Activated naive CD8-positive, alpha-beta T cell treated with anti-CD3 and anti-CD28 coated beads, Interleukin-2, amount 50 U/mL, for 24 hours (primary cell): ENCODE measurements at regions not wholly inside any gene's neighbourhood (a gene's known extent, or its start where the extent isn't known, plus 50 kb on each side); places are given as distances from the start of the nearest gene placed in this dataset.

Experiments used
- ATAC-seq: fragments of 150-1000 bp; cut with Tn5 transposase; one replicate; pipeline ENCODE4 v1.10.0; 2021
- DNase-seq: peaks from one replicate; pipeline ENCODE4 v3.0.0; 2021
- H3K27ac Mint-ChIP-seq: one replicate; pipeline ENCODE4 v1.8.0; 2021; ENCODE audit warnings: mild to moderate bottlenecking, mixed read lengths
- H3K27me3 Mint-ChIP-seq: one replicate; pipeline ENCODE4 v1.8.0; 2021; ENCODE audit warnings: mixed read lengths
- H3K36me3 Mint-ChIP-seq: one replicate; pipeline ENCODE4 v1.8.0; 2021; ENCODE audit warnings: low read depth, mixed read lengths
- H3K4me1 Mint-ChIP-seq: one replicate; pipeline ENCODE4 v1.8.0; 2021; ENCODE audit warnings: mixed read lengths
- H3K4me3 Mint-ChIP-seq: one replicate; pipeline ENCODE4 v1.8.0; 2021; ENCODE audit warnings: mild to moderate bottlenecking, moderate library complexity, mixed read lengths
- H3K9me3 Mint-ChIP-seq: one replicate; pipeline ENCODE4 v1.8.0; 2021; ENCODE audit warnings: mixed read lengths

DNA sequence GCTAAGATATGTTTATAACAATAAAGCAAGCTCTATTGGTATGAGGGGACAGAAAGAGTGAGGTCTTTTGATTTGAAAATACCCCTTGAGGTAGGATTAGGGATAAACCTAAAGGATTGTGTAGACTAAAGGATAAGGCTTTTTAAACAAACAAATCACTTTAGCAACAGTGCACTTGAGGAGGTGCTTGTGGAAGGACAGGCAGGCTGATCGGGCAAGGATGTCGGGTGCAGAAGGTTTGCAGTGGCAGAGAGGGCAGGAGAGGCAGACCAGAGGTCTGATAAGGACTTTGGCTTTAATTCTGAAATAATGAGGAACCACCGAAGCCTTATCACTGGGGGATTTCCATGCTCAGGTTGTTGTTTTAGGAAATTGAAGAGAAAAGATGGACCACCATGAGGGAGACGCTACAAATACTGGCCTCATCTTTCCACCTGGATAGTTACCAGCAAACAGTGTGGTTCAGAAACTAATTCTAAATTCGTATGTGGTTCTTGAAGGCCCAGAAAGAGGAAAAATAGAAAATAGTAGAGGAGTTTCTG, 119.5 kb upstream of the KLF6 start:
- no peak overlapping the region for H3K4me3 Mint-ChIP-seq
- no peaks in the 10 kb centered on the region for H3K27me3 Mint-ChIP-seq
- no peaks in the 10 kb centered on the region for H3K36me3 Mint-ChIP-seq
- no peak for ATAC-seq
- H3K9me3 Mint-ChIP-seq = peaks cover 4% of the 10 kb centered on the region
- DNase-seq = no peak
- peaks cover 38% of the 10 kb centered on the region for H3K4me1 Mint-ChIP-seq
- H3K27ac Mint-ChIP-seq = peak overlapping the region; percentile 80

DNA sequence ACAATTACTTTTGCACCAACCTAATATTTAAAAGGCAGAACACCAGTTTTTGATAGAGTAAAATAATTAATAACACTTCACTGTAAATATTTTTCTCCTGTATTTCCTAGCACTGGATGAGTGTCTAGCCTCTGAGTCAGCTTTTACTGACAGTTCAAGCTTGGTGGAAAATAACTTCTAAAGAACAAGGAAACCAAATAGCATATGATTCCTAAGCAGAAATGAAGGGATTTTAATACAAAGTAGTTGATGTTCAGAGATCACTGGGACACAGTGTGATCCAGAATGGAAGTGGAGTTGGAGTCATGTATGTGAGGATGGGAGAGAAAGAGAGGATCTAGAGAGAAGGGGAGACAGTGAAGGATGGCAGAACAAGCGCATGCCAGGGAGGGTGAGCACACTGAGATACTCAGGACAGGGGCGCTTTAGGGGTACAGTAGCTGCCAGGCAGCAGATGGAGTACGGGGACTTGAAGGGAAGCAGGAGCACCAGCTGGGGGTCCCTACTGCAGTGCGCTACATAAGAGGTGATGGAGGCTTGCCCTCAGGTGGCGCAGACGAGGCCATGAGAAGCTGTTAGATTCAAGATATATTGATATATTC, 117.9 kb upstream of the KLF6 start:
- H3K4me3 Mint-ChIP-seq = peak overlapping the region; percentile 15
- no peak for DNase-seq
- ATAC-seq = peak; percentile 33
- H3K9me3 Mint-ChIP-seq = peaks cover 4% of the 10 kb centered on the region
- peak overlapping the region; percentile 73 for H3K27ac Mint-ChIP-seq
- no peaks in the 10 kb centered on the region for H3K36me3 Mint-ChIP-seq
- peaks cover 38% of the 10 kb centered on the region for H3K4me1 Mint-ChIP-seq
- no peaks in the 10 kb centered on the region for H3K27me3 Mint-ChIP-seq

DNA sequence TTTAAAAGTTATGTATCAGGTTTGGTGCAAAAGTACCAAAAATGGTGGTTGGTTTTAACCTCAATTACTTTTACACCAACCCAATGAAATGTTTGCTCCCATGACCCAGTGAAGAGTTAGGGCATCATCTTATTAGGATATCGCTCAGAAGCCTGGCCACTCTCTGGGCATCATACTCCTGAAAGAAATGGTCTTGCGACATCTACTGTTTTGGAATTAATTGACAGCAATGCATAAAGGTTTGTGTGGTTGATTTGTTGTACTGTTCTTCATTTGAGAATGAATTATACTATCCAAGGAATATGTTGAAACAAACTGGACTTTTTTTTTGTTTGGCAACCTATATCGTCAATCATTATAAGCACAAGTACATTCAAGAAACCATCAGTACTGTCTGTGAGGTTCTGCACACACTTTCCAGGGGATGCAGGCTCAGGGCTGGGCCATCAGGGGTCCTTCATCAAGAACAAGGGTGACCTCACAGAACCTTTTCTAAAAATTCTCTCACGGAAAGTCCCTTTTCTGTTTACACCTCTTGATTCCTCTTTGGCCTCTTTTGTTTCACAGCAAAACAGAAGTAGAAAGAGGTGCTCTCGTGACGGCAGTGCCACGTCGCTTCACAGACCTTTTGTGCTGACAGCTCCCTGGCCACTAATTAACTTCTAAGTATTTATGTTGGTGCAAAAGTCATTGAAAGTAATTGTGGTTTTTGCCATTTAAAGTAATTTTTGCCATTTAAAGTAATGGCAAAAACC, 117.2 kb upstream of the KLF6 start:
- Mint-ChIP-seq H3K9me3 (peaks cover 4% of the 10 kb centered on the region), H3K4me1 (peaks cover 38% of the 10 kb centered on the region), H3K27me3 (no peaks in the 10 kb centered on the region), H3K36me3 (no peaks in the 10 kb centered on the region), H3K27ac (peak overlapping the region; percentile 73), H3K4me3 (peak overlapping the region; percentile 42)
- peak; percentile 77 for ATAC-seq
- DNase-seq = no peak

DNA sequence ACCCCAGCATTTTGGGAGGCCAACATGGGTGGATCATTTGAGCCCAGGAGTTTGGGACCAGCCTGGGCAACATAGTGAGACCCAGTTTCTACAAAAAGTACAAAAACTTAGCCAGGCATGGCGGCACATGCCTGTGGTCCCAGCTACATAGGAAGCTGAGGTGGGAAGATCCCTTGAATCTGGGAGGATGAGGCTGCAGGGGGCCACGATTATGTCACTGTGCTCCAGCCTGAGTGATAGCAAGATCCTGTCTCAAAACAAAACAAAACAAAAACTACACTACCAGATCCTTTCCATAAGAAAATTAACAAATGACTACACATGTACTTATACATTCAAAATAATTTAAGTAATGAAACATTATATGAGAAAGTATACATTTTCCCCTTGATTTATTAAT, 116.4 kb upstream of the KLF6 start:
- H3K36me3 Mint-ChIP-seq = no peaks in the 10 kb centered on the region
- H3K4me1 Mint-ChIP-seq = peaks cover 38% of the 10 kb centered on the region
- peak overlapping the region; percentile 73 for H3K27ac Mint-ChIP-seq
- no peak overlapping the region for H3K4me3 Mint-ChIP-seq
- H3K27me3 Mint-ChIP-seq = no peaks in the 10 kb centered on the region
- peaks cover 4% of the 10 kb centered on the region for H3K9me3 Mint-ChIP-seq
- ATAC-seq (no peak), DNase-seq (no peak)

DNA sequence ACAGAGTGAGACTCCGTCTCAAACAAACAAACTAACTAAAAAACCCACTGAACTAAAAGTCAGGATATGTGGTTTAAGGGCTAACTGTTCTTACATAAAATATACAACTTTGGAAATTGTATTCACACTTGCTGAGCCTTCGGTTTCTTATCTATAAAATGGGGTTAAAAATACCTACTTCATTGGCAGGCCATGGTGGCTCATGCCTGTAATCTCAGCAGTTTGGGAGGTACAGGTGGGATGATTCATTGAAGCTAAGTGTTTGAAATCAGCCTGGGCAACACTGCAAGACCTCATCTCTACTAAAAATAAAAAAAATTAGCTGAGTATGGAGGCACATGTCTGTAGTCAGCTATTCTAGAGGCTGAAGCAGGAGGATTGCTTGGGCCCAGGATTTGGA, 115.4 kb upstream of the KLF6 start:
- H3K27ac Mint-ChIP-seq = no peak overlapping the region
- no peaks in the 10 kb centered on the region for H3K36me3 Mint-ChIP-seq
- ATAC-seq (no peak), DNase-seq (no peak)
- H3K4me3 Mint-ChIP-seq = no peak overlapping the region
- peaks cover 44% of the 10 kb centered on the region for H3K4me1 Mint-ChIP-seq
- H3K9me3 Mint-ChIP-seq = peaks cover 4% of the 10 kb centered on the region
- H3K27me3 Mint-ChIP-seq = no peaks in the 10 kb centered on the region

DNA sequence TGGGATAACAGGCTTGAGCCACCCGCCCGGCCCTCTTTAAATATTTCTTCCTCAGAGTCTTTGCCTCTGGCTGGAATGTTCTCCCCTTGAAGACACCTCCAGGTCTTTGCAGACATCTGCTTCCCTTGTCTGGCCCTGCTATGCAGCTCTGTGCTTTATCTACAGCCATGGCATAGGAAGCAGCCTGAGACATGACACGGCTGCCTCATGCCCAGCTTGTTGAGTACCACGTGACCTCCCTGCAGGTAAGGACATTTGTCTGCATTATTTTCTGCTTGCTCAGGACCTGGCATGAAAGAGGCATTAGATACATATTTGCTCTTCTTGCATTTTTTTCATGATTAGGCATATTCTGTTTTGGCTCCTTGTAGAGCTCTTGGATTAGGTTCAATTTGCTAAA, 113.8 kb upstream of the KLF6 start:
- Mint-ChIP-seq H3K4me1 (peaks cover 47% of the 10 kb centered on the region), H3K4me3 (no peak overlapping the region), H3K27me3 (no peaks in the 10 kb centered on the region), H3K9me3 (no peaks in the 10 kb centered on the region), H3K36me3 (no peaks in the 10 kb centered on the region), H3K27ac (no peak overlapping the region)
- DNase-seq (no peak), ATAC-seq (no peak)

- Mint-ChIP-seq H3K27me3 (no peaks in the 10 kb centered on the region), H3K4me3 (no peak overlapping the region), H3K4me1 (peaks cover 51% of the 10 kb centered on the region), H3K9me3 (no peaks in the 10 kb centered on the region), H3K27ac (no peak overlapping the region), H3K36me3 (no peaks in the 10 kb centered on the region)
- DNase-seq (no peak), ATAC-seq (no peak)
Observed at GRCh38 chr10:3897156-3897555, 112.1 kb upstream of the KLF6 start.

- H3K36me3 Mint-ChIP-seq = no peaks in the 10 kb centered on the region
- DNase-seq = no peak
- H3K27me3 Mint-ChIP-seq = no peaks in the 10 kb centered on the region
Observed at GRCh38 chr10:3896161-3896560, 111.2 kb upstream of the KLF6 start.

DNA sequence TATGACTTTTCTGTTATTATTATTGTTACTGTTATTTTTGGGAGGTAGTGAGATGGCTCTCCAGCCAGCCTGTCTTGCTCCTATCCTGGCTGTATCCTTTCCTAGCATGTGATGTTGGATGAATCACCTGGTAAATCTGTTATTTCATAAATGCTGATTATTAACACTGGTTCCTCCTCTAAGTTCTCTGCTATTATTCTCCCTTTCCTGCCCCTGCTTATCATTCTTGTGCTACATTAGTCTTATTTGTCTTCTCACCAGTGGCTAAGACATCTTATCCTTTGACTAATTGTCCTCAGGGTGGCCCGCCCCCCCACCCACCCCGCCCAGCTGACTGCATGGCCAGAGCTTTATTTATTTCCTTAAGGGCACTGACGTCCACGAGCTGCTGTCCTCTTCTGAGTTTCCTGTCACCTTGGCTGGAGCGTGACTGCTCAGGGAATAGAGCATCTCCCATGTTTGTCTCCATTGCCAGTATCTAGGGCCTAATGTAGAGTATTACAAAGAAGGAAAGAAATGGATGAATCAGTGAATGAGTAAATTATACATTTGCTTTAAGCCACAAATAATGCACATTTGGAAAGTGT, 110.1 kb upstream of the KLF6 start:
- no peaks in the 10 kb centered on the region for H3K36me3 Mint-ChIP-seq
- H3K4me1 Mint-ChIP-seq = peaks cover 50% of the 10 kb centered on the region
- no peak for ATAC-seq

More at GRCh38 chr10:3896161-3896560, 111.2 kb upstream of the KLF6 start:
- no peak for ATAC-seq
- H3K9me3 Mint-ChIP-seq = no peaks in the 10 kb centered on the region
- no peak overlapping the region for H3K27ac Mint-ChIP-seq
- H3K4me3 Mint-ChIP-seq = no peak overlapping the region
- H3K4me1 Mint-ChIP-seq = peaks cover 51% of the 10 kb centered on the region

GRCh38 chr10:3893901-3894563, 109.0 kb upstream of the KLF6 start:
- H3K4me3 Mint-ChIP-seq = no peak overlapping the region
- ATAC-seq (no peak), DNase-seq (no peak)
- H3K36me3 Mint-ChIP-seq = no peaks in the 10 kb centered on the region
- peak overlapping the region; percentile 71 for H3K27ac Mint-ChIP-seq
- no peaks in the 10 kb centered on the region for H3K9me3 Mint-ChIP-seq
- H3K27me3 Mint-ChIP-seq = no peaks in the 10 kb centered on the region
- H3K4me1 Mint-ChIP-seq = peaks cover 54% of the 10 kb centered on the region

More for the DNA sequence above, 110.1 kb upstream of the KLF6 start:
- no peaks in the 10 kb centered on the region for H3K27me3 Mint-ChIP-seq
- H3K9me3 Mint-ChIP-seq = no peaks in the 10 kb centered on the region
- no peak for DNase-seq
- no peak overlapping the region for H3K4me3 Mint-ChIP-seq
- H3K27ac Mint-ChIP-seq = peak overlapping the region; percentile 60

DNA sequence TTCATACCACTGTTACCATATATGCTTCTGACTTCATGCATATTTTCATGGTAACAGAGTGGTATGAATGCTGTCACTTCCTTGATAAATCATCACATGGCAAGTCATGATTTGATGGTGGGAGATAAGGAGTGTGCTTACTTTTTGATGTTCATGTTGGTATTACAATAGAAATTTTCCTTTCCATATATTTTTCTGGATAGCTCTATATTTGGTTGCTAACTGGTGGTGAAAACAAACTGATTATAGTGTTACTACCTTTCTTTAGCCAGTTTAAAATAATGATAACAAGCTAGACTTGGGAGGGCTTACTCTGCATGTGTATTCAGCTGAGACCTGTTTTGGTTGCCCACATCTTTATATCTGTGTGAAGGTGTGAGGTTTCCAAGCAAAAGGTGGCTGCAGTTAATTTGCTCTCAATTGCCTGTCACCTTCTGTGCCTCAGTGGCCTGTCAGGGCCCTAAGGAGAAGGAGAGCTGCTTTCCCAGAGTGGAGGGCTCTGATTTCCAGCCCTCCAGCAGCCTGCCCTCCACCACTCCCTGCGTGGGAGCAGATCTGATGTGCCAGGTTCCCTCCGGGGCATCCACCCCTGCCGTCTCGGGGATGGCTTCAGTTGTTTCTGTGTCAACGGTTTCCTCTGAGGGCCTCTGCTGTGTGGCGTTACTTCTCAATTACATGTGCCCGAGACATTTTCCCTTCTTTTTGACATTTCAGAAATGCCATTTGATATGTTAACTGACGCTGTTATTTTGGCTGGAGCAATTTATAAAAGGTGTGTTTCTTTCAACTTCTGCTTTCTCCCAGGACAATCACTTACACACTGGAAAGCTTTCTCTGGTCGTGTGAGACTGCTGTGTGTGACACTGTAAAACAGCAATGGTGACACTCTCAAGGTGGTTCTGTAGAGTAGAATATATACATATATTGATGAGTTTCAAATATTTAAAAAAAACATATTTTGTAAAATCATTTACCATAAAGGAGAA, 107.7 kb upstream of the KLF6 start:
- Mint-ChIP-seq H3K4me1 (peaks cover 63% of the 10 kb centered on the region), H3K36me3 (no peaks in the 10 kb centered on the region), H3K9me3 (no peaks in the 10 kb centered on the region), H3K4me3 (peak overlapping the region; percentile 3), H3K27me3 (no peaks in the 10 kb centered on the region), H3K27ac (peak overlapping the region; percentile 77)
- ATAC-seq = peak; percentile 64
- DNase-seq = no peak

- DNase-seq (no peak), ATAC-seq (no peak)
- Mint-ChIP-seq H3K36me3 (no peaks in the 10 kb centered on the region), H3K4me1 (peaks cover 76% of the 10 kb centered on the region), H3K27me3 (no peaks in the 10 kb centered on the region), H3K27ac (no peak overlapping the region), H3K9me3 (no peaks in the 10 kb centered on the region), H3K4me3 (no peak overlapping the region)
Observed at GRCh38 chr10:3891396-3891795, 106.4 kb upstream of the KLF6 start.

DNA sequence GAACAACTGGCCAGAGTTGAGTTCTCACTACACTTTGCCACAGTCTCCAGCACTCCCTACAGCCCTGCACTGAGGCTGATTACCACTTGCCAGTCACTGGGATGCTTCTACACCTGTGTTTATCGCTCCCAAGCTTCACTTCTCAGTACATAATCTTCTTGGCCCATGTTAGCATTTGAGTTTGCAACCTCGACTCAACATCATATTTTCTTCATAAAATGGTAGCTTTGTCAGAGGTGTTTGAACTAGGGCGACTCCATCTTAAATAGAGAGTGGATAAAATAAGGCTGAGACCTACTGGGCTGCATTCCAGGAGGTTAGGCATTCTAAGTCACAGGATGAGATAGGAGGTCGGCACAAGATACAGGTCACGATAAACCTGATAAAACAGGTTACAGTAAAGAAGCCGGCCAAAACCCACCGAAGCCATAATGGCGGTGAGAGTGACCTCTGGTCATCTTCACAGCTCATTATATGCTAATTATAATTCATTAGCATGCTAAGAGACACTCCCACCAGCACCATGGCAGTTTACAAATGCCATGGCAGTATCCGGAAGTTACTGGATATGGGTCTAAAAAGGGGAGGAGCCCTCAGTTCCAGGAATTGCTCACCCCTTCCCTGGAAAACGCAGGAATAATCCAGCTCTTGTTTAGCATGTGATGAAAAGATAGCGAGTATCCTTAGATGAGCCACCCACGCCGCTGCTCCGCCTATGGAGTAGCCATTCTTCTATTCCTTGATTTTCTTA, 105.8 kb upstream of the KLF6 start:
- ATAC-seq (no peak), DNase-seq (no peak)
- H3K27ac Mint-ChIP-seq = no peak overlapping the region

More for the DNA sequence above, 105.8 kb upstream of the KLF6 start:
- Mint-ChIP-seq H3K27me3 (no peaks in the 10 kb centered on the region), H3K9me3 (no peaks in the 10 kb centered on the region), H3K4me3 (no peak overlapping the region), H3K4me1 (peaks cover 74% of the 10 kb centered on the region), H3K36me3 (no peaks in the 10 kb centered on the region)
